IMR-90 (cell line): ENCODE measurements at regions not wholly inside any gene's neighbourhood (a gene's known extent, or its start where the extent isn't known, plus 50 kb on each side); places are given as distances from the start of the nearest gene placed in this dataset.

ENCODE experiments used
- ATAC-seq: fragments of 200-7000 bp; cut with Tn5 transposase; 2 replicates; pipeline ENCODE4 v1.9.1; 2020; ENCODE audit warnings: low read depth, mild to moderate bottlenecking, moderate library complexity
- BruUV-seq: library from RNA; stranded (reverse); fragments of 400-500 nt; replicated peaks from 2 replicates; lab custom pipeline; 2021; lab: Mats Ljungman, UMichigan
- CTCF ChIA-PET: fragments of 300-600 bp; formaldehyde crosslinking; extraction: SDS; loops from one replicate; lab custom pipeline; 2021; ENCODE audit warnings: antibody characterized with exemption; lab: Yijun Ruan, JAX
- POLR2A ChIA-PET: fragments of 300-600 bp; sonication (Branson Sonifier 250); formaldehyde crosslinking; loops from one replicate; lab custom pipeline; 2022; ENCODE audit warnings: antibody characterized with exemption; ENCODE audit not compliant: unreplicated experiment; lab: Charles Lee
- DNase-seq: peaks from one replicate; pipeline ENCODE4 v3.0.0; 2013
- H2AFZ ChIP-seq: replicated peaks from 2 replicates; pipeline ENCODE3; 2013; ENCODE audit warnings: low read length, mild to moderate bottlenecking; ENCODE audit not compliant: poor library complexity
- H2AK5ac ChIP-seq: 2 replicates; pipeline ENCODE4 v1.6.1; 2013; ENCODE audit warnings: low read depth, low read length, inconsistent platforms
- H2AK9ac ChIP-seq: replicated peaks from 2 replicates; pipeline ENCODE3; 2013; ENCODE audit warnings: mild to moderate bottlenecking, low read depth, low read length, moderate library complexity; ENCODE audit not compliant: poor library complexity
- H2BK120ac ChIP-seq: 2 replicates; pipeline ENCODE4 v1.6.1; 2013; ENCODE audit warnings: low read depth, low read length, inconsistent platforms
- H2BK15ac ChIP-seq: 3 replicates; pipeline ENCODE4 v1.6.1; 2013; ENCODE audit warnings: low read depth, low read length, inconsistent platforms
- H2BK20ac ChIP-seq: 2 replicates; pipeline ENCODE4 v1.6.1; 2013; ENCODE audit warnings: low read depth, mild to moderate bottlenecking, inconsistent platforms, low read length, moderate library complexity
- H2BK5ac ChIP-seq: 2 replicates; pipeline ENCODE4 v1.6.1; 2013; ENCODE audit warnings: mild to moderate bottlenecking, low read depth, low read length, inconsistent platforms; ENCODE audit not compliant: poor library complexity, severe bottlenecking
- H3K14ac ChIP-seq: replicated peaks from 2 replicates; pipeline ENCODE4 v1.6.1; 2013; ENCODE audit warnings: low read depth, low read length, inconsistent platforms
- H3K18ac ChIP-seq: 2 replicates; pipeline ENCODE4 v1.6.1; 2013; ENCODE audit warnings: low read depth, low read length, control low read depth
- H3K23ac ChIP-seq: 2 replicates; pipeline ENCODE4 v1.6.1; 2013; ENCODE audit warnings: low read depth, low read length, inconsistent platforms
- H3K27ac ChIP-seq: 2 replicates; pipeline ENCODE4 v1.5.1; 2013; ENCODE audit warnings: mild to moderate bottlenecking, control low read depth, low read length; ENCODE audit not compliant: insufficient read depth
- H3K27me3 ChIP-seq: 2 replicates; pipeline ENCODE4 v1.6.1; 2013; ENCODE audit warnings: low read length; ENCODE audit not compliant: control insufficient read depth, insufficient read depth
- H3K36me3 ChIP-seq: 2 replicates; pipeline ENCODE4 v1.6.1; 2013; ENCODE audit warnings: low read length, mixed read lengths; ENCODE audit not compliant: control insufficient read depth, insufficient read depth
- H3K4ac ChIP-seq: 2 replicates; pipeline ENCODE4 v1.6.1; 2013; ENCODE audit warnings: low read depth, low read length, inconsistent platforms
- H3K4me1 ChIP-seq: 2 replicates; pipeline ENCODE4 v1.6.1; 2013; ENCODE audit warnings: low read length, mixed read lengths; ENCODE audit not compliant: control insufficient read depth, insufficient read depth
- H3K4me2 ChIP-seq: 2 replicates; pipeline ENCODE4 v1.6.1; 2013; ENCODE audit warnings: low read depth, mild to moderate bottlenecking, control low read depth, low read length, moderate library complexity
- H3K4me3 ChIP-seq: 2 replicates; pipeline ENCODE4 v1.5.1; 2013; ENCODE audit warnings: low read depth, mild to moderate bottlenecking, control low read depth, low read length, moderate library complexity; ENCODE audit not compliant: insufficient read depth
- H3K56ac ChIP-seq: 2 replicates; pipeline ENCODE4 v1.6.1; 2013; ENCODE audit warnings: low read length, inconsistent platforms; ENCODE audit not compliant: insufficient read depth; ENCODE audit errors: extremely low read depth
- H3K79me1 ChIP-seq, 2 experiments: 2 replicates each; pipeline ENCODE4 v1.6.1; 2013; ENCODE audit warnings: low read length in 2 of 2, inconsistent platforms in 1 of 2, low read depth in 1 of 2
- H3K9ac ChIP-seq: 2 replicates; pipeline ENCODE4 v1.6.1; 2013; ENCODE audit warnings: low read depth, low read length, control low read depth
- H3K9me1 ChIP-seq: 2 replicates; pipeline ENCODE4 v1.6.1; 2013; ENCODE audit warnings: low read length, inconsistent platforms; ENCODE audit not compliant: insufficient read depth
- H3K9me3 ChIP-seq: 2 replicates; pipeline ENCODE4 v1.6.1; 2013; ENCODE audit warnings: low read length; ENCODE audit not compliant: control insufficient read depth, insufficient read depth
- H4K20me1 ChIP-seq: 2 replicates; pipeline ENCODE4 v1.6.1; 2013; ENCODE audit warnings: low read length, inconsistent platforms; ENCODE audit not compliant: insufficient read depth
- H4K5ac ChIP-seq: 2 replicates; pipeline ENCODE4 v1.6.1; 2013; ENCODE audit warnings: mild to moderate bottlenecking, low read depth, low read length, control low read depth
- H4K8ac ChIP-seq, 2 experiments: 2 replicates each; pipeline ENCODE4 v1.6.1; 2013; ENCODE audit warnings: low read depth in 2 of 2, low read length in 2 of 2, control low read depth in 1 of 2, inconsistent platforms in 1 of 2
- H4K91ac ChIP-seq: 2 replicates; pipeline ENCODE4 v1.6.1; 2013; ENCODE audit warnings: low read depth, low read length, inconsistent platforms; ENCODE audit not compliant: insufficient read depth
- FOS ChIP-seq: fragments of 150-350 bp; IDR thresholded peaks from 2 replicates; pipeline ENCODE4 v1.6.1; 2016; ENCODE audit warnings: low read depth, low read length
- MAFK ChIP-seq: IDR thresholded peaks from 2 replicates; pipeline ENCODE4 v1.6.1; 2012; ENCODE audit warnings: low read depth, low read length, improper control_type of control experiment
- RAD21 ChIP-seq: IDR thresholded peaks from 2 replicates; pipeline ENCODE4 v1.6.1; 2012; ENCODE audit warnings: low read length, improper control_type of control experiment
- RCOR1 ChIP-seq: IDR thresholded peaks from 2 replicates; pipeline ENCODE4 v1.6.1; 2012; ENCODE audit warnings: mild to moderate bottlenecking, low read length, improper control_type of control experiment; ENCODE audit not compliant: insufficient replicate concordance
- SMC3 ChIP-seq: fragments of 150-350 bp; IDR thresholded peaks from 2 replicates; pipeline ENCODE4 v1.6.1; 2016; ENCODE audit warnings: low read depth, mild to moderate bottlenecking, antibody characterized with exemption, low read length, moderate library complexity
- WGBS, 2 experiments: methylation state at CpG; one replicate each; pipeline versions ENCODE4 v1.1.5 to v1.1.7; 2013; ENCODE audit warnings: missing lambda C conversion rate in 2 of 2; ENCODE audit not compliant: insufficient read length in 1 of 2; ENCODE audit errors: extremely low coverage in 2 of 2; 5-methylcytosine and 5-hydroxymethylcytosine counted together
- dilution Hi-C: fragments of 300-500 bp; cut with HindIII; formaldehyde crosslinking; loops from one replicate; pipeline ENCODE4 v1.14.3; 2018; ENCODE audit warnings: low sequenced_read_pairs; ENCODE audit not compliant: unreplicated experiment
- in situ Hi-C: fragments of 300-500 bp; cut with MboI; formaldehyde crosslinking; loops from 3 replicates; pipeline ENCODE4 v1.14.3; 2019; ENCODE audit warnings: low sequenced_read_pairs, inconsistent platforms, mixed read lengths
- intact Hi-C: fragments of 100-400 bp; cut with micrococcal nuclease; formaldehyde crosslinking; loops from 2 replicates; pipeline ENCODE4 v1.10.0; 2022
- TF ChIP-seq, protein P1 (sequence below): fragments of 150-350 bp; IDR thresholded peaks from 2 replicates; pipeline ENCODE4 v1.6.1; 2017; ENCODE audit warnings: mild to moderate bottlenecking, antibody characterized with exemption, low read length, low read depth
- TF ChIP-seq, protein P2 (sequence below): conservative IDR thresholded peaks from 2 replicates; pipeline ENCODE4 v1.5.1; 2012; ENCODE audit warnings: mild to moderate bottlenecking, low read depth, low read length, improper control_type of control experiment
- TF ChIP-seq, protein P3 (sequence below): fragments of 150-350 bp; IDR thresholded peaks from 2 replicates; pipeline ENCODE4 v1.6.1; 2016; ENCODE audit warnings: low read depth, mild to moderate bottlenecking, low read length, moderate library complexity, borderline replicate concordance

DNA sequence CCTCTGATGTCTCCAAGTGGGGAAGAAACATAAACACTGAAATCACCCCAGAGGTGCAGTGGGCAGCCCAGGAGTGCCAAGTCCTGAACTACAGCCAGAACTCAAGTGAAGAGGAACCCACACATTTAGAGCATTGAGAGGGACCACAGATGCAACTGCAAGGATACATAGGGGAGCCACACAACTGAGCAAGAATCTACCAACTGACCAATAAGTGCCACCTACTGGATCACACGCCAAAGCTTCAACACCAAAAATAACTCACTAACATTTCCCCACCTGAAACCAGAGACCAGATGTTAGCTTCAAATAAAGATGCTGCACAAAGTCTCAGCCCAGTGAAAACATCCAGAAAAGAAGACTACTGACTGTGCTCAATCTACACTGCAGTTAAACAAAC is 276.7 kb upstream of the GRIA3 start:
- DNase-seq (no peak), ATAC-seq (no peak)
- no TSS peak for BruUV-seq
- no peak overlapping the region for H2BK15ac ChIP-seq
- WGBS, 2 experiments: 0% methylated on average over 1 of the region's 1 CpG; no CpG with 5 or more reads in 1 of the 2 experiments
- H2AK5ac ChIP-seq: no peak overlapping the region
- POLR2A ChIA-PET: no interaction called here
- no peak overlapping the region for H3K4ac ChIP-seq
- no peaks in the 10 kb centered on the region for H3K79me1 ChIP-seq
- no peak overlapping the region for H3K4me3 ChIP-seq
- H3K9me1 ChIP-seq: no peaks in the 10 kb centered on the region
- dilution Hi-C loops: no loop called here
- H2AFZ ChIP-seq: no peak overlapping the region
- no peak overlapping the region for H3K18ac ChIP-seq
- H3K23ac ChIP-seq: no peak overlapping the region
- H2BK120ac ChIP-seq: no peak overlapping the region
- intact Hi-C loops: no loop called here
- H4K5ac ChIP-seq: no peak overlapping the region
- no peaks in the 10 kb centered on the region for H3K27me3 ChIP-seq
- CTCF ChIA-PET: no interaction called here
- peaks cover 8% of the 10 kb centered on the region; the same call in 1 of the 2 replicates for H3K9me3 ChIP-seq
- H2BK20ac ChIP-seq: no peak overlapping the region
- no peak overlapping the region for H4K91ac ChIP-seq
- H4K8ac ChIP-seq: no peak overlapping the region
- no peak overlapping the region for H2AK9ac ChIP-seq
- H3K4me2 ChIP-seq: no peak overlapping the region
- no peak overlapping the region for H3K14ac ChIP-seq
- no peak overlapping the region for H3K27ac ChIP-seq
- H3K4me1 ChIP-seq: no peaks in the 10 kb centered on the region
- TF ChIP-seq, protein P1, sequence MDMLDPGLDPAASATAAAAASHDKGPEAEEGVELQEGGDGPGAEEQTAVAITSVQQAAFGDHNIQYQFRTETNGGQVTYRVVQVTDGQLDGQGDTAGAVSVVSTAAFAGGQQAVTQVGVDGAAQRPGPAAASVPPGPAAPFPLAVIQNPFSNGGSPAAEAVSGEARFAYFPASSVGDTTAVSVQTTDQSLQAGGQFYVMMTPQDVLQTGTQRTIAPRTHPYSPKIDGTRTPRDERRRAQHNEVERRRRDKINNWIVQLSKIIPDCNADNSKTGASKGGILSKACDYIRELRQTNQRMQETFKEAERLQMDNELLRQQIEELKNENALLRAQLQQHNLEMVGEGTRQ: no peak
- TF ChIP-seq RAD21: no peak
- no peak for TF ChIP-seq RCOR1
- no peak for TF ChIP-seq MAFK
- TF ChIP-seq, protein P2, sequence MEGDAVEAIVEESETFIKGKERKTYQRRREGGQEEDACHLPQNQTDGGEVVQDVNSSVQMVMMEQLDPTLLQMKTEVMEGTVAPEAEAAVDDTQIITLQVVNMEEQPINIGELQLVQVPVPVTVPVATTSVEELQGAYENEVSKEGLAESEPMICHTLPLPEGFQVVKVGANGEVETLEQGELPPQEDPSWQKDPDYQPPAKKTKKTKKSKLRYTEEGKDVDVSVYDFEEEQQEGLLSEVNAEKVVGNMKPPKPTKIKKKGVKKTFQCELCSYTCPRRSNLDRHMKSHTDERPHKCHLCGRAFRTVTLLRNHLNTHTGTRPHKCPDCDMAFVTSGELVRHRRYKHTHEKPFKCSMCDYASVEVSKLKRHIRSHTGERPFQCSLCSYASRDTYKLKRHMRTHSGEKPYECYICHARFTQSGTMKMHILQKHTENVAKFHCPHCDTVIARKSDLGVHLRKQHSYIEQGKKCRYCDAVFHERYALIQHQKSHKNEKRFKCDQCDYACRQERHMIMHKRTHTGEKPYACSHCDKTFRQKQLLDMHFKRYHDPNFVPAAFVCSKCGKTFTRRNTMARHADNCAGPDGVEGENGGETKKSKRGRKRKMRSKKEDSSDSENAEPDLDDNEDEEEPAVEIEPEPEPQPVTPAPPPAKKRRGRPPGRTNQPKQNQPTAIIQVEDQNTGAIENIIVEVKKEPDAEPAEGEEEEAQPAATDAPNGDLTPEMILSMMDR: no peak
- no peak for TF ChIP-seq SMC3
- TF ChIP-seq, protein P3, sequence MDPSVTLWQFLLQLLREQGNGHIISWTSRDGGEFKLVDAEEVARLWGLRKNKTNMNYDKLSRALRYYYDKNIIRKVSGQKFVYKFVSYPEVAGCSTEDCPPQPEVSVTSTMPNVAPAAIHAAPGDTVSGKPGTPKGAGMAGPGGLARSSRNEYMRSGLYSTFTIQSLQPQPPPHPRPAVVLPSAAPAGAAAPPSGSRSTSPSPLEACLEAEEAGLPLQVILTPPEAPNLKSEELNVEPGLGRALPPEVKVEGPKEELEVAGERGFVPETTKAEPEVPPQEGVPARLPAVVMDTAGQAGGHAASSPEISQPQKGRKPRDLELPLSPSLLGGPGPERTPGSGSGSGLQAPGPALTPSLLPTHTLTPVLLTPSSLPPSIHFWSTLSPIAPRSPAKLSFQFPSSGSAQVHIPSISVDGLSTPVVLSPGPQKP: no peak
- no peak for TF ChIP-seq FOS
- H2BK5ac ChIP-seq: no peak overlapping the region
- no peak overlapping the region for H3K9ac ChIP-seq
- no peak overlapping the region for H3K56ac ChIP-seq
- H4K20me1 ChIP-seq: no peaks in the 10 kb centered on the region
- no peaks in the 10 kb centered on the region for H3K36me3 ChIP-seq
- in situ Hi-C loops: no loop called here
